ENCODE measurements at regions not wholly inside any gene's neighbourhood (a gene's known extent, or its start where the extent isn't known, plus 50 kb on each side); places are given as distances from the start of the nearest gene placed in this dataset.

GRCh38 chr18:67705748-67706147 lies 189.2 kb upstream of the DSEL start:
- TF ChIP-seq CTCF (IDR thresholded peaks at IDR 0.05; ENCODE audit: borderline replicate concordance) = no peak
- Histone ChIP-seq H3K27ac (replicated peaks) (no peak overlapping the region), H3K9me3 (replicated peaks) (peaks cover 3% of the 10 kb centered on the region), H3K27me3 (ENCODE audit: low read depth) (no peaks in the 10 kb centered on the region), H3K36me3 (no peaks in the 10 kb centered on the region), H3K4me1 (no peaks in the 10 kb centered on the region), H3K4me3 (no peak overlapping the region)
- DNase-seq = no peak
- intact Hi-C loops (cut with micrococcal nuclease) = no loop called here

GRCh38 chr18:67695684-67696083 lies 179.2 kb upstream of the DSEL start:
- intact Hi-C loops (cut with micrococcal nuclease) = no loop called here
- no peak overlapping the region for H3K4me3 ChIP-seq
- no peak for TF ChIP-seq CTCF (IDR thresholded peaks at IDR 0.05; ENCODE audit: borderline replicate concordance)
- H3K27ac ChIP-seq (replicated peaks) = no peak overlapping the region
- peaks cover 2% of the 10 kb centered on the region for H3K9me3 ChIP-seq (replicated peaks)
- H3K27me3 ChIP-seq (ENCODE audit: low read depth) = no peaks in the 10 kb centered on the region
- DNase-seq = no peak
- no peaks in the 10 kb centered on the region for H3K36me3 ChIP-seq
- no peaks in the 10 kb centered on the region for H3K4me1 ChIP-seq

GRCh38 chr18:67694787-67695186 lies 178.3 kb upstream of the DSEL start:
- no peak for DNase-seq
- H3K9me3 ChIP-seq (replicated peaks) = peaks cover 11% of the 10 kb centered on the region
- no peaks in the 10 kb centered on the region for H3K27me3 ChIP-seq (ENCODE audit: low read depth)
- H3K36me3 ChIP-seq = no peaks in the 10 kb centered on the region
- no peak overlapping the region for H3K4me3 ChIP-seq
- H3K27ac ChIP-seq (replicated peaks) = no peak overlapping the region
- H3K4me1 ChIP-seq = no peaks in the 10 kb centered on the region
- no peak for TF ChIP-seq CTCF (IDR thresholded peaks at IDR 0.05; ENCODE audit: borderline replicate concordance)
- intact Hi-C loops (cut with micrococcal nuclease) = no loop called here

GRCh38 chr18:67692811-67693210 lies 176.3 kb upstream of the DSEL start:
- Histone ChIP-seq H3K9me3 (replicated peaks) (peaks cover 14% of the 10 kb centered on the region), H3K27me3 (ENCODE audit: low read depth) (no peaks in the 10 kb centered on the region), H3K4me3 (no peak overlapping the region), H3K27ac (replicated peaks) (no peak overlapping the region), H3K36me3 (no peaks in the 10 kb centered on the region), H3K4me1 (no peaks in the 10 kb centered on the region)
- no peak for DNase-seq
- TF ChIP-seq CTCF (IDR thresholded peaks at IDR 0.05; ENCODE audit: borderline replicate concordance) = no peak
- intact Hi-C loops (cut with micrococcal nuclease) = no loop called here

- DNase-seq = no peak
- H3K27me3 ChIP-seq (ENCODE audit: low read depth) = no peaks in the 10 kb centered on the region
- H3K9me3 ChIP-seq (replicated peaks) = peaks cover 5% of the 10 kb centered on the region
- H3K36me3 ChIP-seq = no peaks in the 10 kb centered on the region
- no peak overlapping the region for H3K4me3 ChIP-seq
- no peak for TF ChIP-seq CTCF (IDR thresholded peaks at IDR 0.05; ENCODE audit: borderline replicate concordance)
- intact Hi-C loops (cut with micrococcal nuclease) = no loop called here
- no peak overlapping the region for H3K27ac ChIP-seq (replicated peaks)
- no peaks in the 10 kb centered on the region for H3K4me1 ChIP-seq
Observed at GRCh38 chr18:67682516-67682915, 166.0 kb upstream of the DSEL start.

GRCh38 chr18:67677489-67677888 lies 161.0 kb upstream of the DSEL start:
- no peak for DNase-seq
- Histone ChIP-seq H3K27ac (replicated peaks) (no peak overlapping the region), H3K27me3 (ENCODE audit: low read depth) (no peaks in the 10 kb centered on the region), H3K4me1 (no peaks in the 10 kb centered on the region), H3K9me3 (replicated peaks) (peaks cover 5% of the 10 kb centered on the region), H3K4me3 (no peak overlapping the region), H3K36me3 (no peaks in the 10 kb centered on the region)
- no peak for TF ChIP-seq CTCF (IDR thresholded peaks at IDR 0.05; ENCODE audit: borderline replicate concordance)
- intact Hi-C loops (cut with micrococcal nuclease) = no loop called here
